ENCODE measurements at regions not wholly inside any gene's neighbourhood (a gene's known extent, or its start where the extent isn't known, plus 50 kb on each side); places are given as distances from the start of the nearest gene placed in this dataset.

GRCh38 chr2:219836647-219837177, 209.3 kb downstream of the SLC4A3 start:
- Histone ChIP-seq H3K4me1 (ENCODE audit: control insufficient read depth, insufficient read depth, low read length) (no peaks in the 10 kb centered on the region), H3K36me3 (ENCODE audit: control insufficient read depth in 2 of 2, insufficient read depth in 1 of 2, low read length in 2 of 2) (no peaks in the 10 kb centered on the region), H3K4me3 (ENCODE audit: low read depth, low read length) (no peak overlapping the region), H3K27ac (ENCODE audit: extremely low read depth, low read depth, low read length) (no peak overlapping the region), H3K9me3 (ENCODE audit: control insufficient read depth, insufficient read depth, low read depth, low read length) (no peaks in the 10 kb centered on the region)
- CTCF ChIA-PET, result interaction anchor here (0.6 to 3.1 kb wide), 5 partner anchors 9 to 195 kb away, joined by 3 to 13 read pairs (median 3); no protein-coding TSS in a partner anchor
- POLR2A ChIA-PET, result no interaction called here
- TF ChIP-seq ZNF121 (tag by site-specific recombination; IDR thresholded peaks at IDR 0.05), result peak; percentile 85
- TF ChIP-seq ZNF600 (tag by site-specific recombination; IDR thresholded peaks at IDR 0.05), result no peak
- no peak for TF ChIP-seq RBAK (tag by site-specific recombination; IDR thresholded peaks at IDR 0.05)
- TF ChIP-seq ZNF548 (tag by site-specific recombination; IDR thresholded peaks at IDR 0.05), result no peak

- Histone ChIP-seq H3K4me3 (ENCODE audit: low read depth, low read length) (no peak overlapping the region), H3K27ac (ENCODE audit: extremely low read depth, low read depth, low read length) (no peak overlapping the region), H3K36me3 (ENCODE audit: control insufficient read depth in 2 of 2, insufficient read depth in 1 of 2, low read length in 2 of 2) (no peaks in the 10 kb centered on the region), H3K4me1 (ENCODE audit: control insufficient read depth, insufficient read depth, low read length) (peaks cover 8% of the 10 kb centered on the region; the same call in 1 of the 2 replicates), H3K9me3 (ENCODE audit: control insufficient read depth, insufficient read depth, low read depth, low read length) (no peaks in the 10 kb centered on the region)
- TF ChIP-seq PRDM1 (tag by site-specific recombination; IDR thresholded peaks at IDR 0.05) (peak; percentile 85), ZNF629 (tag by site-specific recombination; IDR thresholded peaks at IDR 0.05) (no peak), SALL2 (tag by site-specific recombination; IDR thresholded peaks at IDR 0.05; ENCODE audit: borderline replicate concordance) (no peak), TRIM28 (IDR thresholded peaks at IDR 0.05; ENCODE audit: borderline replicate concordance, low read length) (peak; percentile 41; the same call in 1 of the 2 replicates), ZNF354C (tag by site-specific recombination; IDR thresholded peaks at IDR 0.05; ENCODE audit: borderline replicate concordance, low read depth) (no peak), ZFHX2 (tag by site-specific recombination; conservative IDR thresholded peaks at IDR 0.05) (no peak)
- ChIA-PET CTCF (no interaction called here), POLR2A (no interaction called here)
Observed at GRCh38 chr2:219844401-219845091, 217.1 kb downstream of the SLC4A3 start.

GRCh38 chr2:219848882-219849281, 221.5 kb downstream of the SLC4A3 start:
- Histone ChIP-seq H3K4me1 (ENCODE audit: control insufficient read depth, insufficient read depth, low read length) (peaks cover 8% of the 10 kb centered on the region; the same call in 1 of the 2 replicates), H3K4me3 (ENCODE audit: low read depth, low read length) (no peak overlapping the region), H3K27ac (ENCODE audit: extremely low read depth, low read depth, low read length) (no peak overlapping the region), H3K9me3 (ENCODE audit: control insufficient read depth, insufficient read depth, low read depth, low read length) (no peaks in the 10 kb centered on the region), H3K36me3 (ENCODE audit: control insufficient read depth in 2 of 2, insufficient read depth in 1 of 2, low read length in 2 of 2) (no peaks in the 10 kb centered on the region)
- TF ChIP-seq ZBTB8A (tag by site-specific recombination; IDR thresholded peaks at IDR 0.05), result no peak
- no peak for TF ChIP-seq GFI1B (tag by site-specific recombination; IDR thresholded peaks at IDR 0.05)
- no peak for TF ChIP-seq CTCF (tag by site-specific recombination; IDR thresholded peaks at IDR 0.05)
- TF ChIP-seq OVOL3 (tag by site-specific recombination; IDR thresholded peaks at IDR 0.05), result no peak
- no peak for TF ChIP-seq SCRT2 (tag by site-specific recombination; IDR thresholded peaks at IDR 0.05)
- no peak for TF ChIP-seq ZSCAN5A (tag by site-specific recombination; IDR thresholded peaks at IDR 0.05)
- TF ChIP-seq ZNF76 (tag by site-specific recombination; IDR thresholded peaks at IDR 0.05; ENCODE audit: borderline replicate concordance, low read depth), result no peak
- no peak for TF ChIP-seq ZNF394 (tag by site-specific recombination; IDR thresholded peaks at IDR 0.05; ENCODE audit: borderline replicate concordance)
- TF ChIP-seq ZNF311 (tag by site-specific recombination; IDR thresholded peaks at IDR 0.05; ENCODE audit: borderline replicate concordance), result no peak
- TF ChIP-seq ZNF473 (tag by site-specific recombination; IDR thresholded peaks at IDR 0.05), result no peak
- TF ChIP-seq ZNF664 (tag by site-specific recombination; IDR thresholded peaks at IDR 0.05), result no peak
- TF ChIP-seq ZNF223 (tag by site-specific recombination; IDR thresholded peaks at IDR 0.05), result no peak
- no peak for TF ChIP-seq ZNF335 (tag by site-specific recombination; conservative IDR thresholded peaks at IDR 0.05)
- POLR2A ChIA-PET, result no interaction called here
- CTCF ChIA-PET, result interaction anchor here (1.9 kb wide), 1 partner anchor 12 kb away, joined by 10 read pairs; no protein-coding TSS in a partner anchor
